ENCODE measurements at regions not wholly inside any gene's neighbourhood (a gene's known extent, or its start where the extent isn't known, plus 50 kb on each side); places are given as distances from the start of the nearest gene placed in this dataset.

GRCh38 chr22:48633996-48634836 lies 1193.5 kb downstream of the BRD1 start:
- DNase-seq (ENCODE audit: extremely low read depth, low read depth) = no peak
- no peak overlapping the region for H3K4me3 ChIP-seq (replicated peaks; ENCODE audit: low read depth, low read length)
- TF ChIP-seq, protein P1, sequence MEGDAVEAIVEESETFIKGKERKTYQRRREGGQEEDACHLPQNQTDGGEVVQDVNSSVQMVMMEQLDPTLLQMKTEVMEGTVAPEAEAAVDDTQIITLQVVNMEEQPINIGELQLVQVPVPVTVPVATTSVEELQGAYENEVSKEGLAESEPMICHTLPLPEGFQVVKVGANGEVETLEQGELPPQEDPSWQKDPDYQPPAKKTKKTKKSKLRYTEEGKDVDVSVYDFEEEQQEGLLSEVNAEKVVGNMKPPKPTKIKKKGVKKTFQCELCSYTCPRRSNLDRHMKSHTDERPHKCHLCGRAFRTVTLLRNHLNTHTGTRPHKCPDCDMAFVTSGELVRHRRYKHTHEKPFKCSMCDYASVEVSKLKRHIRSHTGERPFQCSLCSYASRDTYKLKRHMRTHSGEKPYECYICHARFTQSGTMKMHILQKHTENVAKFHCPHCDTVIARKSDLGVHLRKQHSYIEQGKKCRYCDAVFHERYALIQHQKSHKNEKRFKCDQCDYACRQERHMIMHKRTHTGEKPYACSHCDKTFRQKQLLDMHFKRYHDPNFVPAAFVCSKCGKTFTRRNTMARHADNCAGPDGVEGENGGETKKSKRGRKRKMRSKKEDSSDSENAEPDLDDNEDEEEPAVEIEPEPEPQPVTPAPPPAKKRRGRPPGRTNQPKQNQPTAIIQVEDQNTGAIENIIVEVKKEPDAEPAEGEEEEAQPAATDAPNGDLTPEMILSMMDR (IDR thresholded peaks at IDR 0.05; ENCODE audit: low read depth, low read length, missing control alignments) = no peak

- H3K4me3 ChIP-seq (replicated peaks; ENCODE audit: low read depth, low read length) = no peak overlapping the region
- DNase-seq (ENCODE audit: extremely low read depth, low read depth) = no peak
- TF ChIP-seq, protein P1 (IDR thresholded peaks at IDR 0.05; ENCODE audit: low read depth, low read length, missing control alignments) = no peak
Measured at GRCh38 chr22:48632646-48633246, 1194.9 kb downstream of the BRD1 start.

DNA sequence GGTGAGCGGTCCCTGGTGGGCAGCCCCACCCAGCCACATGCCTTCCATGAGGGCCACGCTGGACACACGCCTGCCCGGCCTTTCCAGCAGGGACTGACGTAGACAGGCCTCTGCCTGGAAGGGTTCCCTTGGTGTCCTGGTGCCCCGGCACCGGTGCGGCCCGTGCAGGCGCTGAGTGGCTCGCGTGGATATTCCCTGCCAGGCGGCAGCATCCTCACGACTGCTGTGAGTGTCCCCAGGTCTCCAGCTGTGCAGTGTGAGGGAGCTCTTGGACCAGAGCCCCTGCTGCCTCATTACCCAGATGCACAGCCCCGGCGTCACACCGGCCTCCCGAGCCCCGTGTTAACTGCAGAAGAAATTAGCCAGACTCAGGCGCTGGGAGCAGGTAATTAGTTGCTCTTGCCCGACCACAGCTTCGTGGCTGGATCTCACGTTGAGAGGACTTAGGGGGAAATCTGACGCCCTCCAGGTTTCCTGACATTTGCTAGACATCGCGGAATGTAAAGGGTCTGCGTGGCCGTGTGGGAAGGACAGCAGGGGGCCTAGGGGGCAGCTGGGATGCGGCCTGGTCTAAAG lies 1196.3 kb downstream of the BRD1 start:
- TF ChIP-seq, protein P1 (IDR thresholded peaks at IDR 0.05; ENCODE audit: low read depth, low read length, missing control alignments) = no peak
- no peak overlapping the region for H3K4me3 ChIP-seq (replicated peaks; ENCODE audit: low read depth, low read length)
- DNase-seq (ENCODE audit: extremely low read depth, low read depth) = no peak

DNA sequence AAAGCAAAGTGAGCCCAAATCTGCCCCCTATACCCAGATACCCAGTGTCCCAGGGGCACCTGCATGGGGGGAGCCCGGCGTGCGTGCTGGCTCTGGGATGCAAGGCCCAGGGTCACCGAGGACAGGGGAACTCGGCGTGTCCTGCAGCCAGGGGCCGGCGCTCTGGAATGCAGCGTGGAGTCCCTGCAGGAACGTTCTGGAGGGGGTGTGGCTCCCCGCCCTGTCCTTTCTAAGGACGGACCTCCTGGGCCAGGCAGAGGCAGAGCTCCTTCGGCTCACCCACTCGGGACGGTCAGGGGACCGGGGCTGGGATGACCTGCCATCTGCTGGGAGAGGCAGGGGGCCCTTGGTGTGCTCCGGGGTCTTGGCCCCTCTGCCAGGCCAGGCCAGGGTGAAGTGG lies 1196.8 kb downstream of the BRD1 start:
- DNase-seq (ENCODE audit: extremely low read depth, low read depth) = no peak
- no peak overlapping the region for H3K4me3 ChIP-seq (replicated peaks; ENCODE audit: low read depth, low read length)
- TF ChIP-seq, protein P1 (IDR thresholded peaks at IDR 0.05; ENCODE audit: low read depth, low read length, missing control alignments) = no peak

- H3K4me3 ChIP-seq (replicated peaks; ENCODE audit: low read depth, low read length) = no peak overlapping the region
- TF ChIP-seq, protein P1 (IDR thresholded peaks at IDR 0.05; ENCODE audit: low read depth, low read length, missing control alignments) = no peak
- DNase-seq (ENCODE audit: extremely low read depth, low read depth) = no peak
Measured at GRCh38 chr22:48630433-48630754, 1197.3 kb downstream of the BRD1 start.

GRCh38 chr22:48629631-48630432 lies 1197.8 kb downstream of the BRD1 start:
- TF ChIP-seq, protein P1 (IDR thresholded peaks at IDR 0.05; ENCODE audit: low read depth, low read length, missing control alignments) = no peak

More at GRCh38 chr22:48629631-48630432, 1197.8 kb downstream of the BRD1 start:
- no peak for DNase-seq (ENCODE audit: extremely low read depth, low read depth)
- no peak overlapping the region for H3K4me3 ChIP-seq (replicated peaks; ENCODE audit: low read depth, low read length)
